Hematopoietic multipotent progenitor cell treated with erythropoietin and hydrocortisone succinate and interleukin-3 and kit ligand, for 8 days (in vitro differentiated cells): ENCODE measurements at regions not wholly inside any gene's neighbourhood (a gene's known extent, or its start where the extent isn't known, plus 50 kb on each side); places are given as distances from the start of the nearest gene placed in this dataset.
"Not testable (repeated sequence)": the region's sequence is repeated elsewhere in the genome, so short reads cannot be mapped to it uniquely, and the experiment has no call there.

Source experiments
- DNase-seq: peaks from one replicate; pipeline ENCODE4 v3.0.0-alpha.2; 2015

- no peak for DNase-seq
These were observed 210.9 kb upstream of the SPRY2 start for GRCh38 chr13:80551650-80552497.

- DNase-seq: no peak
These were observed 210.1 kb upstream of the SPRY2 start for GRCh38 chr13:80550971-80551441.

- DNase-seq: no peak
These were observed 208.0 kb upstream of the SPRY2 start for GRCh38 chr13:80548915-80549314.

GRCh38 chr13:80547885-80548825 is 207.2 kb upstream of the SPRY2 start:
- DNase-seq: no peak

GRCh38 chr13:80547341-80547740 is 206.4 kb upstream of the SPRY2 start:
- DNase-seq: no peak

- DNase-seq: no peak
These were observed 192.2 kb upstream of the SPRY2 start for GRCh38 chr13:80533175-80533574.

- DNase-seq: no peak
These were observed 190.0 kb upstream of the SPRY2 start for GRCh38 chr13:80530902-80531301.

- no peak for DNase-seq
These were observed 189.3 kb upstream of the SPRY2 start for GRCh38 chr13:80530191-80530590.

- DNase-seq: no peak
These were observed 188.8 kb upstream of the SPRY2 start for GRCh38 chr13:80529734-80530133.

- no peak for DNase-seq
These were observed 187.8 kb upstream of the SPRY2 start for GRCh38 chr13:80528733-80529132.

- no peak for DNase-seq
These were observed 186.5 kb upstream of the SPRY2 start for GRCh38 chr13:80527400-80527799.

- no peak for DNase-seq
These were observed 183.7 kb upstream of the SPRY2 start for GRCh38 chr13:80524447-80525215.

- DNase-seq: no peak
These were observed 182.2 kb upstream of the SPRY2 start for GRCh38 chr13:80523134-80523533.

GRCh38 chr13:80522463-80522862 is 181.5 kb upstream of the SPRY2 start:
- not testable (repeated sequence) for DNase-seq

- no peak for DNase-seq
These were observed 176.0 kb upstream of the SPRY2 start for GRCh38 chr13:80516818-80517348.

- DNase-seq: no peak
These were observed 174.4 kb upstream of the SPRY2 start for GRCh38 chr13:80515296-80515695.

GRCh38 chr13:80513196-80513595 is 172.3 kb upstream of the SPRY2 start:
- no peak for DNase-seq

GRCh38 chr13:80510686-80511085 is 169.8 kb upstream of the SPRY2 start:
- DNase-seq: no peak

- no peak for DNase-seq
These were observed 168.3 kb upstream of the SPRY2 start for GRCh38 chr13:80509264-80509663.

GRCh38 chr13:80508031-80508430 is 167.1 kb upstream of the SPRY2 start:
- no peak for DNase-seq

- DNase-seq: no peak
These were observed 163.5 kb upstream of the SPRY2 start for GRCh38 chr13:80504453-80504852.

- no peak for DNase-seq
These were observed 161.4 kb upstream of the SPRY2 start for GRCh38 chr13:80502359-80502758.

GRCh38 chr13:80501556-80501955 is 160.6 kb upstream of the SPRY2 start:
- no peak for DNase-seq
